GM19438 (cell line): ENCODE measurements at regions not wholly inside any gene's neighbourhood (a gene's known extent, or its start where the extent isn't known, plus 50 kb on each side); places are given as distances from the start of the nearest gene placed in this dataset.
"Not testable (repeated sequence)": the region's sequence is repeated elsewhere in the genome, so short reads cannot be mapped to it uniquely, and the experiment has no call there.

Experiments
- ATAC-seq: cut with Tn5 transposase; IDR thresholded peaks from one replicate; pipeline ENCODE4 v1.9.1; 2021; ENCODE audit warnings: low read depth; ENCODE audit not compliant: unreplicated experiment

GRCh38 chr3:62926494-62926893, 51.3 kb upstream of the CADPS start:
- no peak for ATAC-seq

- ATAC-seq = no peak
Observed at GRCh38 chr3:62928256-62928655, 53.0 kb upstream of the CADPS start.

GRCh38 chr3:62929771-62930170, 54.6 kb upstream of the CADPS start:
- ATAC-seq = no peak

GRCh38 chr3:62935793-62936192, 60.6 kb upstream of the CADPS start:
- ATAC-seq = no peak

- no peak for ATAC-seq
Observed at GRCh38 chr3:62936626-62937254, 61.5 kb upstream of the CADPS start.

GRCh38 chr3:62938583-62938982, 63.4 kb upstream of the CADPS start:
- no peak for ATAC-seq

- no peak for ATAC-seq
Observed at GRCh38 chr3:62939707-62940106, 64.5 kb upstream of the CADPS start.

- ATAC-seq = no peak
Observed at GRCh38 chr3:62940771-62941563, 65.8 kb upstream of the CADPS start.

GRCh38 chr3:62942227-62942626, 67.0 kb upstream of the CADPS start:
- ATAC-seq = no peak

GRCh38 chr3:62942764-62943163, 67.5 kb upstream of the CADPS start:
- ATAC-seq = no peak

GRCh38 chr3:62948921-62949320, 73.7 kb upstream of the CADPS start:
- no peak for ATAC-seq

GRCh38 chr3:62950210-62950609, 75.0 kb upstream of the CADPS start:
- no peak for ATAC-seq

- ATAC-seq = no peak
Observed at GRCh38 chr3:62951037-62951613, 75.9 kb upstream of the CADPS start.

- not testable (repeated sequence) for ATAC-seq
Observed at GRCh38 chr3:62951880-62952279, 76.7 kb upstream of the CADPS start.

- ATAC-seq = peak; percentile 96
Observed at GRCh38 chr3:62954580-62954979, 79.4 kb upstream of the CADPS start.

GRCh38 chr3:62955126-62955525, 79.9 kb upstream of the CADPS start:
- ATAC-seq = no peak

- ATAC-seq = no peak
Observed at GRCh38 chr3:62956411-62956810, 81.2 kb upstream of the CADPS start.

GRCh38 chr3:62961874-62962556, 86.8 kb upstream of the CADPS start:
- ATAC-seq = no peak

GRCh38 chr3:62962714-62963113, 87.5 kb upstream of the CADPS start:
- no peak for ATAC-seq

GRCh38 chr3:62965311-62965710, 90.1 kb upstream of the CADPS start:
- no peak for ATAC-seq

GRCh38 chr3:62968128-62968527, 92.9 kb upstream of the CADPS start:
- ATAC-seq = no peak
